ENCODE measurements at regions not wholly inside any gene's neighbourhood (a gene's known extent, or its start where the extent isn't known, plus 50 kb on each side); places are given as distances from the start of the nearest gene placed in this dataset.

DNA sequence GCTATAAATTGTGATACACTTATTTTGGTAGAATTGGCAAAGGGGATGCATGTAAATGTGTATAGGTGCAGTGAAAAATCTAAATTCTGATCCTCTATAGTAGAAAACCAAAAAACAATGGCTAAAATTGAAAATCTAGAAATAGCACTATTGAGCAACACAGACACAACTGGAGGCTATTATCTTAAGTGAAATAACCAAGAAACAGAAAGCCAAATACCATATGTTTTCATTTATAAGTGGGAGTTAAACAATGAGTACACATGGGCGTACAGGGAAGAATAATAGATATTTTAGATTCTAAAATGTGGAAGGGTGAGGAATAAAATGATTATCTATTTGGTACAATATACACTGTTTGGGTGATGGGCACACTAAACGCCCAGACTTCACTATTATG lies 183.2 kb upstream of the TUSC1 start:
- no peak overlapping the region for H3K4me3 ChIP-seq (ENCODE audit: low read length)
- H3K4me1 ChIP-seq (ENCODE audit: control insufficient read depth, low read length): no peaks in the 10 kb centered on the region
- no peaks in the 10 kb centered on the region for H3K27me3 ChIP-seq (ENCODE audit: control insufficient read depth, low read length)
- H3K4me2 ChIP-seq (ENCODE audit: low read length): no peak overlapping the region
- no peaks in the 10 kb centered on the region for H3K9me2 ChIP-seq (replicated peaks; ENCODE audit: control insufficient read depth, low read length)
- H3K9me3 ChIP-seq (ENCODE audit: control insufficient read depth, insufficient read depth, low read length): no peaks in the 10 kb centered on the region
- H3K27ac ChIP-seq (ENCODE audit: low read depth, low read length): no peak overlapping the region
- TF ChIP-seq, protein P1, sequence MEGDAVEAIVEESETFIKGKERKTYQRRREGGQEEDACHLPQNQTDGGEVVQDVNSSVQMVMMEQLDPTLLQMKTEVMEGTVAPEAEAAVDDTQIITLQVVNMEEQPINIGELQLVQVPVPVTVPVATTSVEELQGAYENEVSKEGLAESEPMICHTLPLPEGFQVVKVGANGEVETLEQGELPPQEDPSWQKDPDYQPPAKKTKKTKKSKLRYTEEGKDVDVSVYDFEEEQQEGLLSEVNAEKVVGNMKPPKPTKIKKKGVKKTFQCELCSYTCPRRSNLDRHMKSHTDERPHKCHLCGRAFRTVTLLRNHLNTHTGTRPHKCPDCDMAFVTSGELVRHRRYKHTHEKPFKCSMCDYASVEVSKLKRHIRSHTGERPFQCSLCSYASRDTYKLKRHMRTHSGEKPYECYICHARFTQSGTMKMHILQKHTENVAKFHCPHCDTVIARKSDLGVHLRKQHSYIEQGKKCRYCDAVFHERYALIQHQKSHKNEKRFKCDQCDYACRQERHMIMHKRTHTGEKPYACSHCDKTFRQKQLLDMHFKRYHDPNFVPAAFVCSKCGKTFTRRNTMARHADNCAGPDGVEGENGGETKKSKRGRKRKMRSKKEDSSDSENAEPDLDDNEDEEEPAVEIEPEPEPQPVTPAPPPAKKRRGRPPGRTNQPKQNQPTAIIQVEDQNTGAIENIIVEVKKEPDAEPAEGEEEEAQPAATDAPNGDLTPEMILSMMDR (IDR thresholded peaks at IDR 0.05; ENCODE audit: low read depth, low read length, poor library complexity, severe bottlenecking): no peak
- no peak for TF ChIP-seq EZH2phosphoT487 (IDR thresholded peaks at IDR 0.05; ENCODE audit: borderline replicate concordance, low read length)
- no peaks in the 10 kb centered on the region for H3K36me3 ChIP-seq (ENCODE audit: control insufficient read depth, low read length)
- no peaks in the 10 kb centered on the region for H3F3A ChIP-seq (ENCODE audit: control insufficient read depth, insufficient read depth)
- no peaks in the 10 kb centered on the region for H4K20me1 ChIP-seq (ENCODE audit: control insufficient read depth, insufficient read depth, low read depth, low read length)
- no peaks in the 10 kb centered on the region for H3K79me2 ChIP-seq (ENCODE audit: control insufficient read depth, low read length)

DNA sequence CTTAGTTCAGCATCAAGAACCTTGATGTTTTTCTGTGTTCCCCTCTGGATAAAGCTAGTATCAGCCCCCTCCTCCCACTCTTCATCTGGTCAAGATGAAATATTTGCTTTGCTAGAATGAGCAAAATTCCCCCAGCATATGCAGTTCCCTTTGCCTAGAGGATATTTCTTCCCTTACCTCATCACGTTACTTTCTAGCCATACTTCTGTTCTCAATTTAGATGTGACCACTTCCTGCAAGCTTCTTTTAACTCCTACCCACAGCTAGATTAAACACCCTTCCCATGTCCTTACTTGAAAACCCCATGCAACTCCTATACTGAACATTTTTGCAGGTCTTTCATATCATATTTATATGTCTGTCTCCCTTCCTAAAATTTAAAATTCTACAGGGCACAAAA lies 178.9 kb upstream of the TUSC1 start:
- Histone ChIP-seq H3K4me1 (ENCODE audit: control insufficient read depth, low read length) (no peaks in the 10 kb centered on the region), H3K27me3 (ENCODE audit: control insufficient read depth, low read length) (no peaks in the 10 kb centered on the region), H3K4me3 (ENCODE audit: low read length) (no peak overlapping the region), H4K20me1 (ENCODE audit: control insufficient read depth, insufficient read depth, low read depth, low read length) (no peaks in the 10 kb centered on the region), H3K79me2 (ENCODE audit: control insufficient read depth, low read length) (no peaks in the 10 kb centered on the region), H3K36me3 (ENCODE audit: control insufficient read depth, low read length) (no peaks in the 10 kb centered on the region), H3K9me3 (ENCODE audit: control insufficient read depth, insufficient read depth, low read length) (no peaks in the 10 kb centered on the region), H3K9me2 (replicated peaks; ENCODE audit: control insufficient read depth, low read length) (no peaks in the 10 kb centered on the region), H3K4me2 (ENCODE audit: low read length) (no peak overlapping the region), H3F3A (ENCODE audit: control insufficient read depth, insufficient read depth) (no peaks in the 10 kb centered on the region), H3K27ac (ENCODE audit: low read depth, low read length) (no peak overlapping the region)
- TF ChIP-seq EZH2phosphoT487 (IDR thresholded peaks at IDR 0.05; ENCODE audit: borderline replicate concordance, low read length): no peak
- TF ChIP-seq, protein P1 (IDR thresholded peaks at IDR 0.05; ENCODE audit: low read depth, low read length, poor library complexity, severe bottlenecking): no peak

DNA sequence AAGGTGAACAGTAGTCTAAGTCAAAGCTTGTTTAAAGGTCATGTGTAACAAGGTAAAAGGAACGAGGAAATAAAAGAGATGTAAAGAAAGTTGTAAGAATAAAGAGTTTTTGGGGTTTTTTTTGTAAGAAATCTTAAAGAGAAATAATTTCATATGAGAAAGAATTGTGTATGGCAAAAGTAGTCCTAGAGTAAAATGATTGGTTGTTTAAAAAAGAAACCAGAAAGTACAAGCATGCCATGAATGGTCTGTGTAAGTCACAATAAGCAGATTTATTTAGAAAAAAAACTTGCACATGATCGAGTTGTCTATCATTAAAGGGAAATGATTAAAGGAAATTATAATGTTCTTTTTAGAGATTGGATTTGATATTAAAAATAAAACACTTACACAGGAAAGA lies 172.6 kb upstream of the TUSC1 start:
- no peak overlapping the region for H3K27ac ChIP-seq (ENCODE audit: low read depth, low read length)
- H3K36me3 ChIP-seq (ENCODE audit: control insufficient read depth, low read length): no peaks in the 10 kb centered on the region
- H3K79me2 ChIP-seq (ENCODE audit: control insufficient read depth, low read length): no peaks in the 10 kb centered on the region
- TF ChIP-seq, protein P1 (IDR thresholded peaks at IDR 0.05; ENCODE audit: low read depth, low read length, poor library complexity, severe bottlenecking): no peak
- TF ChIP-seq EZH2phosphoT487 (IDR thresholded peaks at IDR 0.05; ENCODE audit: borderline replicate concordance, low read length): no peak
- no peak overlapping the region for H3K4me3 ChIP-seq (ENCODE audit: low read length)
- H3K27me3 ChIP-seq (ENCODE audit: control insufficient read depth, low read length): no peaks in the 10 kb centered on the region
- no peaks in the 10 kb centered on the region for H3K9me2 ChIP-seq (replicated peaks; ENCODE audit: control insufficient read depth, low read length)
- no peaks in the 10 kb centered on the region for H4K20me1 ChIP-seq (ENCODE audit: control insufficient read depth, insufficient read depth, low read depth, low read length)
- H3F3A ChIP-seq (ENCODE audit: control insufficient read depth, insufficient read depth): no peaks in the 10 kb centered on the region
- no peaks in the 10 kb centered on the region for H3K4me1 ChIP-seq (ENCODE audit: control insufficient read depth, low read length)
- H3K4me2 ChIP-seq (ENCODE audit: low read length): no peak overlapping the region
- H3K9me3 ChIP-seq (ENCODE audit: control insufficient read depth, insufficient read depth, low read length): no peaks in the 10 kb centered on the region

DNA sequence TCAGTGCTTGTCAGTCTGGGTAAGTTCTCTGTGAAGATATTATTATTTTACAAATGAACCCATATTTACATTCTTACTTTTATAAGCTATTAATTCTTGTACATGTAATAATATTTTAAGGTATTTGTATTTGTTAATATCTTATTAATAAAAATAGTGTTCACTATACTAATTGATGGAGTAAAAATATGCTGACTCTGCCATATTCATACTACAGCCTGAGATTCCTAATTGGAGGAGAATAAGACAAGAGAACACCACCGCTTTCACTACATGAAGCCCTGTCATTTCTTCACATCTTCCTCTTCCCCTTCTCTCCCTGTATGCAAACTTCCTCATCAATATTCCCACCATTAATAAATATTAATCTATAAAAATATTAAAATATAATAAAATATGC lies 167.6 kb upstream of the TUSC1 start:
- no peaks in the 10 kb centered on the region for H3K4me1 ChIP-seq (ENCODE audit: control insufficient read depth, low read length)
- no peak overlapping the region for H3K27ac ChIP-seq (ENCODE audit: low read depth, low read length)
- H3K36me3 ChIP-seq (ENCODE audit: control insufficient read depth, low read length): no peaks in the 10 kb centered on the region
- no peak overlapping the region for H3K4me2 ChIP-seq (ENCODE audit: low read length)
- no peaks in the 10 kb centered on the region for H3F3A ChIP-seq (ENCODE audit: control insufficient read depth, insufficient read depth)
- H3K4me3 ChIP-seq (ENCODE audit: low read length): no peak overlapping the region
- no peaks in the 10 kb centered on the region for H3K9me3 ChIP-seq (ENCODE audit: control insufficient read depth, insufficient read depth, low read length)
- H3K27me3 ChIP-seq (ENCODE audit: control insufficient read depth, low read length): no peaks in the 10 kb centered on the region
- no peaks in the 10 kb centered on the region for H3K79me2 ChIP-seq (ENCODE audit: control insufficient read depth, low read length)
- H3K9me2 ChIP-seq (replicated peaks; ENCODE audit: control insufficient read depth, low read length): no peaks in the 10 kb centered on the region
- no peak for TF ChIP-seq EZH2phosphoT487 (IDR thresholded peaks at IDR 0.05; ENCODE audit: borderline replicate concordance, low read length)
- TF ChIP-seq, protein P1 (IDR thresholded peaks at IDR 0.05; ENCODE audit: low read depth, low read length, poor library complexity, severe bottlenecking): no peak
- H4K20me1 ChIP-seq (ENCODE audit: control insufficient read depth, insufficient read depth, low read depth, low read length): no peaks in the 10 kb centered on the region
